Activated CD4-positive, alpha-beta memory T cell treated with anti-CD3 and anti-CD28 coated beads for 36 hours (primary cell): ENCODE measurements at regions not wholly inside any gene's neighbourhood (a gene's known extent, or its start where the extent isn't known, plus 50 kb on each side); places are given as distances from the start of the nearest gene placed in this dataset.

Source experiments
- CTCF ChIA-PET: fragments of 350-600 bp; sonication (Branson Sonifier 250); formaldehyde crosslinking; loops from one replicate; lab custom pipeline; 2021; ENCODE audit warnings: antibody characterized with exemption, inconsistent platforms; lab: Charles Lee
- POLR2A ChIA-PET: fragments of 350-600 bp; sonication (Branson Sonifier 250); formaldehyde crosslinking; loops from one replicate; lab custom pipeline; 2021; ENCODE audit warnings: antibody characterized with exemption; lab: Charles Lee
- DNase-seq: peaks from one replicate; pipeline ENCODE4 v3.0.0-alpha.2; 2020
- H3K27ac Mint-ChIP-seq: one replicate; pipeline ENCODE4 v1.8.0; 2021; ENCODE audit warnings: mixed read lengths
- H3K27me3 Mint-ChIP-seq: one replicate; pipeline ENCODE4 v1.8.0; 2021; ENCODE audit warnings: mixed read lengths
- H3K36me3 Mint-ChIP-seq: one replicate; pipeline ENCODE4 v1.8.0; 2021; ENCODE audit warnings: mixed read lengths
- H3K4me1 Mint-ChIP-seq: one replicate; pipeline ENCODE4 v1.8.0; 2021; ENCODE audit warnings: low read depth, mixed read lengths
- H3K4me3 Mint-ChIP-seq: one replicate; pipeline ENCODE4 v1.8.0; 2021; ENCODE audit warnings: mild to moderate bottlenecking, mixed read lengths
- H3K9me3 Mint-ChIP-seq: one replicate; pipeline ENCODE4 v1.8.0; 2021; ENCODE audit warnings: mixed read lengths
- intact Hi-C: fragments of 100-400 bp; cut with micrococcal nuclease; formaldehyde crosslinking; loops from one replicate; pipeline ENCODE4 v1.15.1; 2023

DNA sequence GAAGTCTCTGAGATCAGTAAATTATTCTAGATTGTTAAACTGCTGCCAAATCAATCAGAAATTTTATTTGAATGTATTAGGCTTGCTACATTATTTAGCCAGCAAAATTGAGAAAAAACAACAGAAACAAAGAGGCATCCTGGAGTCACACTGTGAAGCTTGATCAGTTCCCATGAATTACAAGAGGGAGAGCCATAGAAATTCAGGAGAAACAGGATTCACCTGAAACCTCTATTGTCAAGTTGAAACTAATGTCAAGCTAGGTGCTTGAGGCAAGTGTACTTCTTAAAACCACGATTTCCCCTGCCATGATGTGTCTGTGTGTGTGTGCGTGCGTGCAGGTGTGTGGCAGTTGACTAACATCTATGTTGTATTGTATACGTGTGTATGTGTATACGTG is 439.1 kb upstream of the NOX3 start:
- ChIA-PET CTCF (no interaction called here), POLR2A (no interaction called here)
- Mint-ChIP-seq H3K36me3 (no peaks in the 10 kb centered on the region), H3K9me3 (no peaks in the 10 kb centered on the region), H3K4me3 (no peak overlapping the region), H3K27me3 (no peaks in the 10 kb centered on the region), H3K4me1 (no peaks in the 10 kb centered on the region), H3K27ac (no peak overlapping the region)
- DNase-seq = no peak
- intact Hi-C loops = no loop called here

DNA sequence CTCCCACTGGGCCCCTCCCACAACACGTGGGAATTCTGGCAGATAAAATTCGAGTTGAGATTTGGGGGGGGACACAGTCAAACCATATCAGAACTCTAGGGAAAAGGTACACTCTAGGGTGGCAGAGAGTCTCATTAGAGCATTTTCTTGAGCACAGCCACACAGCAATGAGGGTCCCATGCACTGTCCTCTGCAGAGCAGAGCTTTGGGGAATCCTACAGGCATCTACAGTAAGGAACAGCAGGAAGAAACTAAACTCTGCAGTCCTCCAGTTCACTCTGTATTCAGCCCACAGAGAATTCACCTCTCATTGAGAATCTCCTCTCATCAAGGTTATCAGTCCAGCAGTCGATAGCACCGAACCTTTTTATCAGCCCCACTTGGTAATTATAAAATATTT is 438.6 kb upstream of the NOX3 start:
- Mint-ChIP-seq H3K4me3 (no peak overlapping the region), H3K27me3 (no peaks in the 10 kb centered on the region), H3K4me1 (no peaks in the 10 kb centered on the region), H3K9me3 (no peaks in the 10 kb centered on the region), H3K27ac (no peak overlapping the region), H3K36me3 (no peaks in the 10 kb centered on the region)
- ChIA-PET POLR2A (no interaction called here), CTCF (no interaction called here)
- DNase-seq = no peak
- intact Hi-C loops = no loop called here

DNA sequence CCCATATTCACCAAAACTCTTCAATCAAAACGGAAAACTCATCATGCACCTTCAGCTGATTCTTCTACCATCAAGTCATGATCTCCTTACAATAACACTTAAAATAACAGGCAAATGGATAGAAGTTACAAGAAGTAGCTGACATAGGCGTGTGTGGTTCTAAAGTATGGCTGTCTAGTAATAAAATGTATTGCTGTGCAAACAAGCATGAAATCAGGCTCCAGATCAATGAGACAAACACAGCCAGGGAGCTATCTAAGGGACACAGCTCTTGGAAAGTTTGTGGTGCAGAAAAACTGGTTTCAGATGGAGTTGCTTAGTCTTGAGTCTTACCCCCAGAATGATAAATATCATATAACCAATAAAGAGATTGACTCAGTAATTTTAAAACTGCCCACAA is 434.8 kb upstream of the NOX3 start:
- no peak for DNase-seq
- ChIA-PET POLR2A (no interaction called here), CTCF (no interaction called here)
- H3K4me3 Mint-ChIP-seq = no peak overlapping the region
- H3K27me3 Mint-ChIP-seq = no peaks in the 10 kb centered on the region
- no peaks in the 10 kb centered on the region for H3K4me1 Mint-ChIP-seq
- H3K36me3 Mint-ChIP-seq = no peaks in the 10 kb centered on the region
- H3K27ac Mint-ChIP-seq = no peak overlapping the region
- intact Hi-C loops = no loop called here
- H3K9me3 Mint-ChIP-seq = no peaks in the 10 kb centered on the region

DNA sequence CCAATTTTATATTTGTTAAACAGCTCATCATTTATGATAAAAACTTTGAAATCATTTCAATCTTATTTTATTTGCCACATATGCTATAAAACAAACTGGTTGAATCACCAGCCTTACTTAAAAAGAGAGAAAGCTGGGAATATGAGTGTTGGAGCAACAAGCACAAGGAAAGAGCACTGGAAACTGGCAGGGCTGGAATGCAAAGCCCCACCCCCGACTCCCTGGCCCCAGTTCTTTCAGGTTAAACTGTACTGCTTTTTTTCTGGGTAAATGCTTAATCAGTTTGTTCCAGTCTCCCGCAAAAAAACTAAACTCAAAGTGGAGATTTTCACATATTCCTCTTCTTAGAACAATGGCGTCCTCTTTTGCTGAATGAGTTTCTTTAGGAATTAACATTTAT is 433.8 kb upstream of the NOX3 start:
- intact Hi-C loops = no loop called here
- Mint-ChIP-seq H3K36me3 (no peaks in the 10 kb centered on the region), H3K27me3 (no peaks in the 10 kb centered on the region), H3K27ac (no peak overlapping the region), H3K4me1 (no peaks in the 10 kb centered on the region), H3K4me3 (no peak overlapping the region), H3K9me3 (no peaks in the 10 kb centered on the region)
- CTCF ChIA-PET = no interaction called here
- no peak for DNase-seq
- POLR2A ChIA-PET = no interaction called here

DNA sequence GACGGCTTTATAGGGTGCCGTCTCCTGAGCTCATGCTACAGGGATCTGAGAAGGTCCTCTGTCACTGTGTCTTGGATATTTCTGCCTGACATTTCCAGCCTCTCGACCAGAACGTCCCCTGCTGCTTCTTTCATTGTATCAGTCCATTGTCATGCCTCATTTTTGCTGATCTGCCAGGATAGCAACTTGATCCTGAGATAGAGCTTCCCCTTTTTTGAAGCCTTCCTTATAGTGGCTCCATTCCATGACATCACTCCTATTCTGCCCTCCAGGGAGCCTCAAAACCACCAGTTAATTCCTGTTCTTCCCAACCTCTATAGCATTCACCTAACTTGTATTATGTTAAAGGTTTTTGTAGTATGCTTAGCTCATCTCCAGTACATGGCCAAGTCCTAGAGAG is 431.8 kb upstream of the NOX3 start:
- Mint-ChIP-seq H3K4me1 (peaks cover 10% of the 10 kb centered on the region), H3K36me3 (no peaks in the 10 kb centered on the region), H3K27me3 (no peaks in the 10 kb centered on the region), H3K4me3 (no peak overlapping the region), H3K27ac (no peak overlapping the region), H3K9me3 (no peaks in the 10 kb centered on the region)
- intact Hi-C loops = no loop called here
- no peak for DNase-seq
- POLR2A ChIA-PET = no interaction called here
- CTCF ChIA-PET = no interaction called here

DNA sequence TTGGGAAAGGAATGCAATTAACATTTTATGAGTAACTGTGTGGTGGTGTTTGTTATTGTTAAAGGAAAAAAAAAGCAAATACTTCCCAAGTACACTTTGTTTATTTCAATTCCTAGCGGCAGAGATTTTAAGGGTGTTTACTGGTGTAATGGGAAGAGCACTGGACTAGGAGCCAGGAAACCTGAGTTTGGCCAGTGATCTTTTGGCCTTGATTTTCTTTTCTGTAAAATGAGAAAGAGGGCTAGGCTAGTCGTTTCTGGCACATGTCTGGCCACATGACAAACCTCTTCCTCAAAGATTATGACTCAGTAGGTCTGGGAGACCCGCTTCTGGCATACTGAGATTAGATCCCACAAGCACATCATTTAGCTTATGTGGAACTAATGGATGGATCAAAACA is 428.1 kb upstream of the NOX3 start:
- no peak overlapping the region for H3K27ac Mint-ChIP-seq
- no peak overlapping the region for H3K4me3 Mint-ChIP-seq
- intact Hi-C loops = no loop called here
- CTCF ChIA-PET = no interaction called here
- H3K27me3 Mint-ChIP-seq = no peaks in the 10 kb centered on the region
- POLR2A ChIA-PET = no interaction called here
- DNase-seq = no peak
- no peaks in the 10 kb centered on the region for H3K36me3 Mint-ChIP-seq
- H3K9me3 Mint-ChIP-seq = no peaks in the 10 kb centered on the region
- H3K4me1 Mint-ChIP-seq = peaks cover 22% of the 10 kb centered on the region

DNA sequence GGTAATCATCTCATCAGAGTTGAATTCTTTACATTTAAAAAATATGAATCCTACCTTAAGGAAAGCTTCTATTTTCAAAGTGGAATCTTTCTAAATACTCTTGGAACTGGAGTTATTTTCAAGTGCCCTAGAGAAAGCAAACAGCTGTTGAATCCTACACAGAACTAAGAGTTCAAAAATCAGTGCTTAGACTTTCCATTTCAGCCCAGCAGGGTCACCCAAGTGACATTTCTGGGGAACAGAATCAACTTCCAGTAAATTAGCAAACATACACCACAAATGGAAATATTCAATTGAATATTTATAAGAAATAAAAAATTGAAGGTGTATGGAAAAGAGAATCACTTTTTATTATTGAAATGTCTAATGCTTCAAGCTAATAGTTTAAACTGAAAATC is 427.7 kb upstream of the NOX3 start:
- Mint-ChIP-seq H3K27me3 (no peaks in the 10 kb centered on the region), H3K4me1 (peaks cover 22% of the 10 kb centered on the region), H3K9me3 (no peaks in the 10 kb centered on the region), H3K36me3 (no peaks in the 10 kb centered on the region), H3K4me3 (no peak overlapping the region), H3K27ac (no peak overlapping the region)
- DNase-seq = no peak
- CTCF ChIA-PET = no interaction called here
- POLR2A ChIA-PET = no interaction called here
- intact Hi-C loops = no loop called here

DNA sequence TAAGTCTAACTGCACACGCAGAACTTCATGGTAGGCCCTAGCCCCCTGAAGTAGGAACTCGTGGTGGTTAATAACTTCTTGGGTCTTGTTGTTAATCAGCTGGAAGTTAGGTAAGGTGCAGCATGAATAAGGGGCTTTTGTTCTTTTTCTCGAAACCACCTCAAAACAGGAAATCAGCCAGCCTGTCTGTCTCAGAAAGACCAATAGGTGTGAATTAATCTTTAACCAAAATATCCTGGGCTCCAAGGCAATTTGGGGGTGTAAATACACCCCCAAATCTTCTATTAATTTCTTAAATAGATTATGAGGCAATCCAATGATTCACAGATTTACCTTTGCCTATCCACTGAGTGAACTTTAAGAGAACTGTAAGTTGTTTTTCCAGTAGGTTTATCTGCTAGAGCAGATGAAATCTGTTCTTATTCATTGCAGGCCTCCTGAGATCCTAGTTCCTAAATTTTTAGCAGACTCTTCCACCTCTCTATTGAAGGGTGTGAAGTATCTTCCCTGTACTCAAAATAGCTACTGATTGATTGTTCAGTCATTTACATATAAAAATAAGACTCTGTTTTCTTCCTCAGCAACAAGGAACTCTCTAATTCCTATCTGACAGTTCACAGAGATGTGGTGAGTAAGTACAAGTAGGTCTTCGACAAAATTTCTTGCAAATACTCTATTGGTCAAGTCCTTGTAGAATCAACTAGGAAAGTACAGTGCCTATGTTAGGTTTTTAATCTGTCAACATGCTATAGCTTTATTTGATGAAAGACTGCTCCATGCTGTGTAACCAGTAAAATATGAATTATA is 427.1 kb upstream of the NOX3 start:
- Mint-ChIP-seq H3K9me3 (no peaks in the 10 kb centered on the region), H3K27ac (no peak overlapping the region), H3K4me1 (peaks cover 22% of the 10 kb centered on the region), H3K27me3 (no peaks in the 10 kb centered on the region), H3K36me3 (no peaks in the 10 kb centered on the region), H3K4me3 (no peak overlapping the region)
- DNase-seq = no peak
- intact Hi-C loops = no loop called here
- CTCF ChIA-PET = interaction anchor here (1.2 kb wide), 1 partner anchor 1207 kb away, joined by 3 read pairs; no protein-coding TSS in a partner anchor
- POLR2A ChIA-PET = no interaction called here

DNA sequence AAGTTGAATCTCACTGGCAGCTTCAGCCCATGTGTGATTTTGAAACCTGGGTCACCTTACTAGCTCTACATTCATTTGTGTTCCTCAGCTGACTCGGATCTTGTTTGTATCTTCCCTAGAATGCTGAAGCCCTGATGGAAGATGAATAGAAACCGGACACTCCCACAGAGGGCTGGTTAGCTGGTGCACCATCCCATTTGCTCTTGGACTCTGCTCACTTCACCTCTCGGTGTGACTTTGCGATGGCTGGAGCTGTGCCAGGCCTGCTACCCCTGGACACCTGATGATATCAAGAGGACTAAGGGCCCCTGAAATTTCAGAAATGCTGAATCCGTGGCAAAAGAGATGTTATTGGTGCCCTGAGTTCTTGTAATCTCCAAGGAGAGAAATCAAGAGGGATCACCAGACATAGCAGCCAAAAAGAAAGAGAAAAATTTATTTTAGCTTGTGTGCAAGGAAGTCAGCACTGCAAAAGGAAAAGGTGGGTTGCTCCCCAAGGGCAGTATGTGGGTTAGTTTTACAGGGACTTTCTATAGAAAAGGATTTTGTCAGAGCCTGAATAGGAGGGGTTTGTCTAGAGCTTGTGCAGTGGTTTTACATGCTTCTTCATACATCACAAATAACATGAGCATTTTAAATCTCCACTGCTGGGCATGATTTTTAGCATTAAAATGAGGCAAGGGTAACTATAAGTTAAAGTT is 426.3 kb upstream of the NOX3 start:
- DNase-seq = no peak
- ChIA-PET CTCF (interaction anchor here (1.2 kb wide), 1 partner anchor 1206 kb away, joined by 3 read pairs; no protein-coding TSS in a partner anchor), POLR2A (no interaction called here)
- no peak overlapping the region for H3K4me3 Mint-ChIP-seq
- no peaks in the 10 kb centered on the region for H3K36me3 Mint-ChIP-seq
- peak overlapping the region; percentile 26 for H3K27ac Mint-ChIP-seq
- H3K27me3 Mint-ChIP-seq = no peaks in the 10 kb centered on the region
- H3K4me1 Mint-ChIP-seq = peaks cover 22% of the 10 kb centered on the region
- intact Hi-C loops = no loop called here
- H3K9me3 Mint-ChIP-seq = no peaks in the 10 kb centered on the region

DNA sequence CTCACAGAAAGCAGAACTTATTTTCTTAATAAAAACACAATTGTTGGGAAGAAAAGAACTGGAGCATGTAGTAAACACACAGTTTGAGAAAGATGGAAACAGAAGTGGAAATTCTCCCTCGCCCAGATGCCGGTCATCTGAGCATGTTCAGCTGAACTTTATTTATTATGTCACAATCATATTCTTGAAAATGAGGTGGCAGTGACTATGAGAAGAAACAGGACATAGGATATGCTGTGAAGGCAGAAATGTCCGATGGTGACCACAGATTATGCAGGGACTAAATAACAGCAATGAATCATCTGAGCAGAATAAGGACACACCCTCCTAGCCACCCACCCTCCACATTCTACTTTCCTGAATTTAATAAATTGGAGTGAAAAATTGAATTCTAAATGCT is 425.3 kb upstream of the NOX3 start:
- intact Hi-C loops = no loop called here

DNA sequence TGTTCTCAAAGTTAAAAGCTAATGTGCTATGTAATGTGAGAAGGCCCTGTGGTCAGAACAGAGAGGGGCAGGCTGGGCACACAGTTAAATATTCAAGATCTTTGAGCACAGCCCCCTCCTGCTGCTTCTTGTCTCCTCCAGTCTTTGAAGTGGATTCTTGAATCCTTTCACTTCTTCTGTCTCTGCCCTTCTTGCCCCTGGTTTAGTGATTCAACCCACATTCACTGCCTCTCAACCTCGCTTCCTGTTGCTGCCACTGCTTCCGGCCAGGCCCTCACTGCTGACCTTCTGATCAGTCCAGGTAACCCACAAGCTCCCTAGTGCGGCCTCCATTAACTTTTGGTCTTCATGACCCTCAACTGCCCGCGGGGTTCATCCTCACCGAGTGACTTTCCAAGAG is 417.3 kb upstream of the NOX3 start:
- DNase-seq = no peak
- intact Hi-C loops = no loop called here
- Mint-ChIP-seq H3K27ac (no peak overlapping the region), H3K4me1 (peaks cover 4% of the 10 kb centered on the region), H3K9me3 (peaks cover 5% of the 10 kb centered on the region), H3K27me3 (no peaks in the 10 kb centered on the region), H3K4me3 (no peak overlapping the region), H3K36me3 (no peaks in the 10 kb centered on the region)
- POLR2A ChIA-PET = no interaction called here
- CTCF ChIA-PET = no interaction called here

More for the DNA sequence above, 425.3 kb upstream of the NOX3 start:
- Mint-ChIP-seq H3K4me3 (no peak overlapping the region), H3K9me3 (no peaks in the 10 kb centered on the region), H3K27ac (no peak overlapping the region), H3K27me3 (no peaks in the 10 kb centered on the region), H3K36me3 (no peaks in the 10 kb centered on the region), H3K4me1 (peaks cover 22% of the 10 kb centered on the region)
- ChIA-PET CTCF (no interaction called here), POLR2A (no interaction called here)
- no peak for DNase-seq

DNA sequence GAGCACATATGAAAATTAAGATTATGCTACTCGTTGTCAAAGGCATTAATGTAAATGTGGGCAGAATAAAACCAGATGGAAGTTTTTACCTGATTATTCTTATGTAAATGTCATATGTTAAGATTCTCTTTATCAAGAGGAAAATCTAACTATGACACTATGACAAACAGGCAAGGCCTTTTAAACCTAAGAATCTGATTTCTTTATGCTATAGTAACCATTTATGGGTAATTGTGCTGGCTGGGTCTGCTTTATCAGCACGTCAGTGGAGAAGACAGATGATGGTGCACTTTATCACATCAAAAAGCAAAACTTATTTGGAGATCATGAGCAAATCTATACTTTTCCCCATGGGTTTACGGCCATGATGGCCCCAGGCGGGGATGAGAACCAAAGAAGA is 412.0 kb upstream of the NOX3 start:
- Mint-ChIP-seq H3K27ac (no peak overlapping the region), H3K9me3 (peaks cover 14% of the 10 kb centered on the region), H3K4me1 (no peaks in the 10 kb centered on the region), H3K27me3 (no peaks in the 10 kb centered on the region), H3K36me3 (peaks cover 1% of the 10 kb centered on the region), H3K4me3 (no peak overlapping the region)
- ChIA-PET CTCF (no interaction called here), POLR2A (no interaction called here)
- DNase-seq = no peak
- intact Hi-C loops = no loop called here
